ENCODE measurements at regions not wholly inside any gene's neighbourhood (a gene's known extent, or its start where the extent isn't known, plus 50 kb on each side); places are given as distances from the start of the nearest gene placed in this dataset.

- TF ChIP-seq, protein P1, sequence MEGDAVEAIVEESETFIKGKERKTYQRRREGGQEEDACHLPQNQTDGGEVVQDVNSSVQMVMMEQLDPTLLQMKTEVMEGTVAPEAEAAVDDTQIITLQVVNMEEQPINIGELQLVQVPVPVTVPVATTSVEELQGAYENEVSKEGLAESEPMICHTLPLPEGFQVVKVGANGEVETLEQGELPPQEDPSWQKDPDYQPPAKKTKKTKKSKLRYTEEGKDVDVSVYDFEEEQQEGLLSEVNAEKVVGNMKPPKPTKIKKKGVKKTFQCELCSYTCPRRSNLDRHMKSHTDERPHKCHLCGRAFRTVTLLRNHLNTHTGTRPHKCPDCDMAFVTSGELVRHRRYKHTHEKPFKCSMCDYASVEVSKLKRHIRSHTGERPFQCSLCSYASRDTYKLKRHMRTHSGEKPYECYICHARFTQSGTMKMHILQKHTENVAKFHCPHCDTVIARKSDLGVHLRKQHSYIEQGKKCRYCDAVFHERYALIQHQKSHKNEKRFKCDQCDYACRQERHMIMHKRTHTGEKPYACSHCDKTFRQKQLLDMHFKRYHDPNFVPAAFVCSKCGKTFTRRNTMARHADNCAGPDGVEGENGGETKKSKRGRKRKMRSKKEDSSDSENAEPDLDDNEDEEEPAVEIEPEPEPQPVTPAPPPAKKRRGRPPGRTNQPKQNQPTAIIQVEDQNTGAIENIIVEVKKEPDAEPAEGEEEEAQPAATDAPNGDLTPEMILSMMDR (conservative IDR thresholded peaks at IDR 0.05; ENCODE audit: low read depth, low read length), result no peak
- DNase-seq (ENCODE audit: low read depth), result no peak
- H3K4me3 ChIP-seq (ENCODE audit: low read depth, low read length), result no peak overlapping the region
These were observed 342.2 kb downstream of the ADCYAP1 start for GRCh38 chr18:1246827-1247226.

DNA sequence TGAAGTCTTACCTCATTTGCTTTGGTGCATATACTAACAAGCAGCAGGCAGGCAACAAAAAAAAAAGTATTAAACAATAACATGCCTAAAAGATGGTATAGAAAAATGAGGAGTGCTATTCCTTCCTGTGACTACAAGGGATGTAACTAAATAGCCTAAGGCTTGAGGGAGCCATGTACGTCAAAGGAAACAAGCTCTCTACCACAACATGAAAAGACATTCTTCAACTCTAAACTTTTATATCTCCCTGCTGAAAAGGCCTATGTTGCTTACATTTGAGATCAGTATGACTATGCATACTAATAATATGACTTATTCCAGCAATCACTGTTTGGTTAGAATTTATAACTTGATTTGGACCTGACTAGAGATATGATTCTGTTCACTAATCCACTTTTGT is 347.9 kb downstream of the ADCYAP1 start:
- TF ChIP-seq, protein P1 (conservative IDR thresholded peaks at IDR 0.05; ENCODE audit: low read depth, low read length), result no peak
- no peak for DNase-seq (ENCODE audit: low read depth)
- H3K4me3 ChIP-seq (ENCODE audit: low read depth, low read length), result no peak overlapping the region

DNA sequence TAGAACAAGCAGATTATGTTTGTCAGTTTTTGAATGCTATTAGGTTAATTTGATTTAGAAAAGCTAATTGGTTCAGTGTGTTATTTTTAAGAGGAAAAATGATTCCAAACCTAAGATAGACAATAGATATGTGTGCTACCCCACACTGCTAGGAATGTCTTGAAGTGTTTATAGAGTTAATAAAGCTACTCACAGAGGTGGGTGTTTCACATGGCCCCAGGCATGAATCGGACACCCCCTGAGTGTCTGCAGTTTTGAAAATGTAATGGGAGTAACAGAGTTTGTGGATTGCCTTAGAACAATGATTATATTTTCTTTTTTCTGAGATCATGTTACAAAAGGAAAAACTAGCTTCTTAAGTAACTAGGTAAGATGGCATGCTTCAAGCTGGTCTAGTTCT is 348.3 kb downstream of the ADCYAP1 start:
- TF ChIP-seq, protein P1 (conservative IDR thresholded peaks at IDR 0.05; ENCODE audit: low read depth, low read length), result no peak
- DNase-seq (ENCODE audit: low read depth), result no peak
- H3K4me3 ChIP-seq (ENCODE audit: low read depth, low read length), result no peak overlapping the region

- no peak overlapping the region for H3K4me3 ChIP-seq (ENCODE audit: low read depth, low read length)
- DNase-seq (ENCODE audit: low read depth), result no peak
- TF ChIP-seq, protein P1 (conservative IDR thresholded peaks at IDR 0.05; ENCODE audit: low read depth, low read length), result no peak
These were observed 349.2 kb downstream of the ADCYAP1 start for GRCh38 chr18:1253827-1254226.

- TF ChIP-seq, protein P1 (conservative IDR thresholded peaks at IDR 0.05; ENCODE audit: low read depth, low read length), result no peak
- no peak for DNase-seq (ENCODE audit: low read depth)
- H3K4me3 ChIP-seq (ENCODE audit: low read depth, low read length), result no peak overlapping the region
These were observed 356.4 kb downstream of the ADCYAP1 start for GRCh38 chr18:1261054-1261453.

DNA sequence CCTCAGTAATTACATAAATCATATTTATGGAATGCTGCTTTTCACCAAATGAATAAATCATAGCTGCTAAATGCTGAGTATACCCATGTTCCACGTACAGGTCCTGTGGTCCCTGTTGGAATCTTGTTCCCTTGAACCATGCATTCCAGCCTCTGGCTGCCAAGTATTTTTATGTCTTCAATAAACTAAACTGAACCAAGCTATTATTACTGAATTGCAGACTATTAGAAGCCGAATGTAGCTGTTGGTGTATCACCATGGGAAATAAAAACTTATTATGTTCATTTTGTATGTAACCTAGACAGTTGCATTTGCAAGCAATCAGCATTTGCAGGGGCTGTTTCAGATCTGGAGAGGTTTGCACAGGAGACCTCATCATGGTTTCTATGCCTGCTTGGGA is 362.4 kb downstream of the ADCYAP1 start:
- H3K4me3 ChIP-seq (ENCODE audit: low read depth, low read length), result no peak overlapping the region
- DNase-seq (ENCODE audit: low read depth), result no peak
- TF ChIP-seq, protein P1 (conservative IDR thresholded peaks at IDR 0.05; ENCODE audit: low read depth, low read length), result no peak

- DNase-seq (ENCODE audit: low read depth), result no peak
- no peak overlapping the region for H3K4me3 ChIP-seq (ENCODE audit: low read depth, low read length)
- TF ChIP-seq, protein P1 (conservative IDR thresholded peaks at IDR 0.05; ENCODE audit: low read depth, low read length), result no peak
These were observed 365.4 kb downstream of the ADCYAP1 start for GRCh38 chr18:1270081-1270480.

Measured in choroid plexus epithelial cell (primary cell).